Suppressor macrophage treated with lipopolysaccharide for 4 hours (primary cell): ENCODE measurements at regions not wholly inside any gene's neighbourhood (a gene's known extent, or its start where the extent isn't known, plus 50 kb on each side); places are given as distances from the start of the nearest gene placed in this dataset.

Source experiments
- DNase-seq: peaks from one replicate; pipeline ENCODE4 v3.0.0-alpha.2; 2020

GRCh38 chr2:128805237-128805636 lies 486.6 kb upstream of the HS6ST1 start:
- no peak for DNase-seq

GRCh38 chr2:128805918-128806317 lies 487.2 kb upstream of the HS6ST1 start:
- no peak for DNase-seq

GRCh38 chr2:128807317-128807716 lies 488.6 kb upstream of the HS6ST1 start:
- no peak for DNase-seq

- DNase-seq: no peak
These were observed 490.0 kb upstream of the HS6ST1 start for GRCh38 chr2:128808462-128809258.

GRCh38 chr2:128809259-128809636 lies 490.6 kb upstream of the HS6ST1 start:
- no peak for DNase-seq

- no peak for DNase-seq
These were observed 491.2 kb upstream of the HS6ST1 start for GRCh38 chr2:128809880-128810279.

- DNase-seq: no peak
These were observed 493.7 kb upstream of the HS6ST1 start for GRCh38 chr2:128812183-128812940.

- DNase-seq: no peak
These were observed 494.8 kb upstream of the HS6ST1 start for GRCh38 chr2:128813352-128814034.

- no peak for DNase-seq
These were observed 496.6 kb upstream of the HS6ST1 start for GRCh38 chr2:128815248-128815647.

- no peak for DNase-seq
These were observed 498.5 kb upstream of the HS6ST1 start for GRCh38 chr2:128817171-128817570.

GRCh38 chr2:128817813-128818212 lies 499.1 kb upstream of the HS6ST1 start:
- no peak for DNase-seq

- no peak for DNase-seq
These were observed 499.6 kb upstream of the HS6ST1 start for GRCh38 chr2:128818248-128818647.

- DNase-seq: no peak
These were observed 500.2 kb upstream of the HS6ST1 start for GRCh38 chr2:128818704-128819491.

GRCh38 chr2:128820452-128820851 lies 501.8 kb upstream of the HS6ST1 start:
- DNase-seq: no peak

GRCh38 chr2:128821010-128821409 lies 502.3 kb upstream of the HS6ST1 start:
- no peak for DNase-seq

GRCh38 chr2:128832946-128833663 lies 514.4 kb upstream of the HS6ST1 start:
- DNase-seq: no peak

- no peak for DNase-seq
These were observed 515.0 kb upstream of the HS6ST1 start for GRCh38 chr2:128833664-128834027.

- DNase-seq: no peak
These were observed 515.7 kb upstream of the HS6ST1 start for GRCh38 chr2:128834207-128834879.

GRCh38 chr2:128834880-128835252 lies 516.2 kb upstream of the HS6ST1 start:
- no peak for DNase-seq

GRCh38 chr2:128835342-128835855 lies 516.7 kb upstream of the HS6ST1 start:
- DNase-seq: no peak

GRCh38 chr2:128835974-128836373 lies 517.3 kb upstream of the HS6ST1 start:
- DNase-seq: no peak
